GM18951 (cell line): ENCODE measurements at regions not wholly inside any gene's neighbourhood (a gene's known extent, or its start where the extent isn't known, plus 50 kb on each side); places are given as distances from the start of the nearest gene placed in this dataset.

Source experiments
- POLR2A ChIP-seq: IDR thresholded peaks from 4 replicates; pipeline ENCODE4 v1.6.1; 2011; ENCODE audit warnings: mild to moderate bottlenecking; ENCODE audit not compliant: insufficient read length, insufficient read depth; ENCODE audit errors: extremely low read depth
- in situ Hi-C: fragments of 300-500 bp; cut with MboI; formaldehyde crosslinking; loops from one replicate; pipeline ENCODE4 v1.12.0; 2022; ENCODE audit warnings: low sequenced_read_pairs, mixed read lengths, inconsistent platforms; ENCODE audit not compliant: unreplicated experiment

DNA sequence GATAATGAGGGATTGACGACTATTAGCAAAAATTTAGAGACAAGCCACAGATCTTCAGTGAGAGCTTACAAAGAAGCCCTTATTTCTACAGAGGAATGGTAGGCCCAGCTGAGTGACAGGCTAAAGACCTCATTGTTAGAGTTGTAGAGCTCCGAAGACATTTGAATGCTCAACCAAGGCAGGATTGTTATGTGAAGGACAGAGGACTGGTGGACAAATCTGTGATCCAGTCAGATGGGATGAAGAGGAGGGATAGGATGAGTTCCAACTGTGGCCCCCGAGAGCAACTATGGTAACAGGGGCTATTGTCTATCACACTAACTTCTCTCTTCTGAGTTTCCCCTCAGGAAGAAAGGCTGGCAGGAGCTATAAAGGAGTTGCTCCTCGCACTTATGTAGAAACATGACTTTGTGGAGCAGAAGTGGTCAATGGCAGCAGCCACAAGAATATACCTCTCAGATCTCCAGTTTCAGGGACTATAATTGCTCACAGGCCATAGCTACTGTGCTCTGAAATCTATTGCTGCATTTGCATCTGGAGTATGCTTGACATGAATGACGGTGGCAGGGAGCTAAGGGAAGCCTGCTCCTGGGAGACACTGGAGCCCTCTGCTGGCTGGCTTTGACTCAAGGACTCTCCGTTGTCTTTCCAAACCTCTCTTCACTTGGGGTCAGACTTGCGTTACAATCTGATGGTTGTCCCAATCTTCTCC lies 50.3 kb upstream of the GREB1L start:
- in situ Hi-C loops = loop anchor here (25.0 kb wide), 1 partner anchor 1371 kb away; no protein-coding TSS in a partner anchor
- no peak for TF ChIP-seq POLR2A
